ENCODE measurements at regions not wholly inside any gene's neighbourhood (a gene's known extent, or its start where the extent isn't known, plus 50 kb on each side); places are given as distances from the start of the nearest gene placed in this dataset.

DNA sequence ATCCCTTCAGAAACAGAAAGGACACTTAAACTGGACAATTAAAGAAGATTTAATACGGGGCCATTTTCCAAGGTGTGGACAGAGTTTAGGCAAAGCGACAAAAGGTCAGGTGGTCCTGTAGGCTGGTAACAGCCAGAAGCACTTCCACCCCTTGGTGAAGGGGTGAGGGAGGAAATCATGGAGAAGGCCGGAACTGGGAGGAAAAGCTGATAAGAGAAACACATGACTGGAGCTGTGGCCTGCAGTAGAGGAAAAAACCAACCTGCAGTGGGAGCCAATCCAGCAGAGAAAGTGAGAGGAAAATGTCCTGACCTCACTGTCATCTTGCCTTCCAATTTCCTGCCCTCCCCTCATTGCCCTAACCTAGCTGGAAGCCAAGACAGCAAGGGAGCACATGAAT is 249.8 kb downstream of the LMO4 start:
- DNase-seq (ENCODE audit: low spot score in 2 of 2) = no peak
- H3K27ac ChIP-seq = no peak overlapping the region
- H3K9me3 ChIP-seq = no peaks in the 10 kb centered on the region
- H3K4me3 ChIP-seq = no peak overlapping the region
- no peaks in the 10 kb centered on the region for H3K27me3 ChIP-seq
- TF ChIP-seq CTCF (IDR thresholded peaks at IDR 0.05) (no peak), EP300 (IDR thresholded peaks at IDR 0.05) (no peak), POLR2A (IDR thresholded peaks at IDR 0.05) (no peak), POLR2AphosphoS5 (IDR thresholded peaks at IDR 0.05) (no peak)
- no peaks in the 10 kb centered on the region for H3K36me3 ChIP-seq
- no peaks in the 10 kb centered on the region for H3K4me1 ChIP-seq
- 43% methylated on average over 2 of the region's 3 CpGs for WGBS

- WGBS = 60% methylated on average over 4 of the region's 4 CpGs
- Histone ChIP-seq H3K4me1 (peaks cover 8% of the 10 kb centered on the region), H3K9me3 (no peaks in the 10 kb centered on the region), H3K4me3 (no peak overlapping the region), H3K27ac (no peak overlapping the region), H3K27me3 (no peaks in the 10 kb centered on the region), H3K36me3 (no peaks in the 10 kb centered on the region)
- TF ChIP-seq POLR2AphosphoS5 (IDR thresholded peaks at IDR 0.05) (no peak), CTCF (IDR thresholded peaks at IDR 0.05) (no peak), POLR2A (IDR thresholded peaks at IDR 0.05) (no peak), EP300 (IDR thresholded peaks at IDR 0.05) (no peak)
- no peak for DNase-seq (ENCODE audit: low spot score in 2 of 2)
Measured at GRCh38 chr1:87583459-87583858, 254.8 kb downstream of the LMO4 start.

- Histone ChIP-seq H3K27me3 (no peaks in the 10 kb centered on the region), H3K4me3 (no peak overlapping the region), H3K4me1 (peaks cover 8% of the 10 kb centered on the region), H3K9me3 (no peaks in the 10 kb centered on the region), H3K27ac (no peak overlapping the region), H3K36me3 (no peaks in the 10 kb centered on the region)
- TF ChIP-seq EP300 (IDR thresholded peaks at IDR 0.05) = no peak
- TF ChIP-seq POLR2AphosphoS5 (IDR thresholded peaks at IDR 0.05) = no peak
- no peak for TF ChIP-seq POLR2A (IDR thresholded peaks at IDR 0.05)
- TF ChIP-seq CTCF (IDR thresholded peaks at IDR 0.05) = no peak
- WGBS = 64% methylated on average over 1 of the region's 1 CpG
- no peak for DNase-seq (ENCODE audit: low spot score in 2 of 2)
Measured at GRCh38 chr1:87584586-87584985, 255.9 kb downstream of the LMO4 start.

DNA sequence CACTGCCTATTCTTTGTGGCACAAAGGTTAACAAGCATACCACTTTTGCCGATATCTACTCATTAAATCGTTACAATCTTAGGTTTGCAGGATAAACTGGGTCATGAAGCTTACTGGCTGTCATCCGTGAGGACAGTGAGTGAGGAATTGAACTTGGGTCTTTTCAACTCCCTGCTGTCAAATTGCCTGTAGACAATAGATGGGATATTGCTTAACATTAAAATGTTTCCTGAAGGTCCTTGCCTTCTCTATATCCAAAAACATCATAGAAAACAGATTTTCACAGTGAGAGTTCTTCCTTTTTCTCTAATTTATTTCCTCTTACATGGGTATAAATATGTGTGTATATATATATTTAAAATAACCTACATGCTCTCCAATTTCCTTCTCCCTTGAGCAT is 257.8 kb downstream of the LMO4 start:
- H3K9me3 ChIP-seq = no peaks in the 10 kb centered on the region
- 91% methylated on average over 3 of the region's 3 CpGs for WGBS
- no peaks in the 10 kb centered on the region for H3K36me3 ChIP-seq
- H3K27ac ChIP-seq = no peak overlapping the region
- no peaks in the 10 kb centered on the region for H3K27me3 ChIP-seq
- TF ChIP-seq EP300 (IDR thresholded peaks at IDR 0.05) (no peak), CTCF (IDR thresholded peaks at IDR 0.05) (no peak), POLR2AphosphoS5 (IDR thresholded peaks at IDR 0.05) (no peak), POLR2A (IDR thresholded peaks at IDR 0.05) (no peak)
- H3K4me3 ChIP-seq = no peak overlapping the region
- no peak for DNase-seq (ENCODE audit: low spot score in 2 of 2)
- peaks cover 8% of the 10 kb centered on the region for H3K4me1 ChIP-seq

GRCh38 chr1:87588495-87588894 is 259.8 kb downstream of the LMO4 start:
- H3K4me1 ChIP-seq = peaks cover 8% of the 10 kb centered on the region
- H3K27me3 ChIP-seq = no peaks in the 10 kb centered on the region
- no peak overlapping the region for H3K4me3 ChIP-seq
- no peak overlapping the region for H3K27ac ChIP-seq
- no peak for DNase-seq (ENCODE audit: low spot score in 2 of 2)
- no peaks in the 10 kb centered on the region for H3K9me3 ChIP-seq
- TF ChIP-seq POLR2A (IDR thresholded peaks at IDR 0.05) (no peak), POLR2AphosphoS5 (IDR thresholded peaks at IDR 0.05) (no peak), EP300 (IDR thresholded peaks at IDR 0.05) (no peak), CTCF (IDR thresholded peaks at IDR 0.05) (no peak)
- 60% methylated on average over 4 of the region's 4 CpGs for WGBS
- no peaks in the 10 kb centered on the region for H3K36me3 ChIP-seq

Measured in suprapubic skin (tissue), 4 donors.